GM19324 (cell line): ENCODE measurements at regions not wholly inside any gene's neighbourhood (a gene's known extent, or its start where the extent isn't known, plus 50 kb on each side); places are given as distances from the start of the nearest gene placed in this dataset.

Experiments used
- ATAC-seq: cut with Tn5 transposase; IDR thresholded peaks from one replicate; pipeline ENCODE4 v1.9.1; 2021; ENCODE audit warnings: mild to moderate bottlenecking, moderate library complexity; ENCODE audit not compliant: unreplicated experiment, low FRiP score

DNA sequence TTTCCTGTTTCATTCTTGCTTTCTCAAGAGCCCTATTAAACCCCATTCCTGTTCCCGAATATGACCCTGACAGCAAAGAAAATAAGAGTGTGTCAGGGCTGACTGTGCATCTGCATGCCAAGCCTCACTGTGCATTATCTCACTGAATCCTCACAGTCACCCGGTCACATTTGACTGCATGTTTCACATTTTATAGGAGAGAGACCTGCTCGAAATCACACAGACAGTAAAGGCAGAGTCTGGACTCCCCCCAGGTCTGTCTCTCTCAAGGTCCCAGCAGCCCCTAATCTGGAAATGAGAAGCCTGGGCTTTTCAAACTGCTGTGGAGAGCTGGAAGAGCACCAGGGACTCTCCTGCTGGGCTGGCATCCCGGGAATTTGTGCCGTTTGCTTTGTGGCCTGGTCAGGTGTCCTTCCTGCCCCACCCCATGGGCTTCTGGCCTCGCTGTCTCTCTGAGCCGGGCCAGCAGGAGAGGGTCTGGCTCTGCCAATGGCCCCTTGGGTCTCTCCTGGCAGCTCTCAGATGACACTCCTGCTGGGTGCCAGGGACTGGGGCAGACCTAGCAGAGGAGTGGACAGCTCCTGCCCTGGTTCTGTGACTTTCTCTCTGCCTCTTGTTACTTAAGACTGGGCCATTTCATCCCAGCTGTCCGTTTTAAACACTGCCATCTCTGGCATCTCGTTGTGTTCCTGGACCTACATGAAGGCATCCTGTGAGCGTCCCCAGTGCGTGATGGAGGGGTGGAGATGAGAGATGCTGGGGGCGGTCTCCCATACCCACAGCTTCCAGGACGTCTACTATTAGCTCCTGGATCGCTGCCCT, 173.6 kb downstream of the ARHGAP12 start:
- no peak for ATAC-seq

DNA sequence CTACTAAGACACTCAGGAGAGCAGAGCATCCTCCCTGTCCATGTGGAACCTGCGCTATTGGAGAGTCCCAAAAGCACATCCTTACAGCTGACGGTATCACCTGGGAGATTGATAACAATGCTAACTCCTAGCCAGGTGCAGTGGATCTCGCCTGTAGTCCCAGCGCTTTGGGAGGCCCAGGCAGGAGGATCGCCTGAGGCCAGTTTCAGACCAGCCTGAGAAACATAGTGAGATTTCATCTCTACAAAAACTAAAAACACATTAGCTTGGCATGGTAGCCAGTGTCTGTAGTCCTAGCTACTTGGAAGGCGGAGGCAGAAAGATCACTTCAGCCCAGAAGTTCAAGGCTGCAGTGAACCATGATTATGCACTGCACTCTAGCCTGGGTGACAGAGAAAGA, 174.9 kb downstream of the ARHGAP12 start:
- ATAC-seq = no peak

DNA sequence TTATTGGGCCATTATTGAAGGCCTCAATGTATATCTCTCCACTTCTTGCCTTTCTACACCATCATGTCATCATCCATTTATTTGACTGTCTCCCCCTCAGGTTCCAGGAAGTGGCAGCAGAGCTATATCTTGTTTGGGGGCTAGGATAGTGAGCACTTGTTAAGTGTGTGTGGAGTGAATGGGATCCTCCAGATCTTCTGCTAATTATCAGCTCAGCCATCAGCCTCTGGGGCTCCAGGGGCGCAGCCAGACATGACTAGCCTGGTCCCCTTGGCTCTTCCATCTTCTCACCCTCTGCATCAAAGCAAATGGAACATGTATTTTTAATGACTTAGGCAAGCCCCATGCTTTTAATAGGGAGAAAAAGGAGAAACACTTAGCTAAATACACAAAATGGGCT, 176.5 kb downstream of the ARHGAP12 start:
- no peak for ATAC-seq

DNA sequence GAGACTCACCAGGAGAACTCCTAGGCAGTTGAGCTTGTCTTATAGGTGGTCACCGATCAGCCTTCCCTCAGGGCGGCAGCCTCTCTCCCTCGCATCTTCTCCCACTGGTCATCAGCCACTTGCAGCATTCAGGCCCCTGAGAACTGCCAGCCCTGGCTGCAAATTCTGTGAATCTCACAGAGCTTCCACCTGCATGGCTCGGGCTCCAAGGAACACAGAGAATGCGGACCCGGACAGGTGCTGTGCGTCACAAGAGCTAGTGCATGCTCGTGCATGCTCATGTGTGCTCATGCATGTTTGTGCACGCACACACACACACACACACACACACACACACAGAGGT, 176.9 kb downstream of the ARHGAP12 start:
- no peak for ATAC-seq

DNA sequence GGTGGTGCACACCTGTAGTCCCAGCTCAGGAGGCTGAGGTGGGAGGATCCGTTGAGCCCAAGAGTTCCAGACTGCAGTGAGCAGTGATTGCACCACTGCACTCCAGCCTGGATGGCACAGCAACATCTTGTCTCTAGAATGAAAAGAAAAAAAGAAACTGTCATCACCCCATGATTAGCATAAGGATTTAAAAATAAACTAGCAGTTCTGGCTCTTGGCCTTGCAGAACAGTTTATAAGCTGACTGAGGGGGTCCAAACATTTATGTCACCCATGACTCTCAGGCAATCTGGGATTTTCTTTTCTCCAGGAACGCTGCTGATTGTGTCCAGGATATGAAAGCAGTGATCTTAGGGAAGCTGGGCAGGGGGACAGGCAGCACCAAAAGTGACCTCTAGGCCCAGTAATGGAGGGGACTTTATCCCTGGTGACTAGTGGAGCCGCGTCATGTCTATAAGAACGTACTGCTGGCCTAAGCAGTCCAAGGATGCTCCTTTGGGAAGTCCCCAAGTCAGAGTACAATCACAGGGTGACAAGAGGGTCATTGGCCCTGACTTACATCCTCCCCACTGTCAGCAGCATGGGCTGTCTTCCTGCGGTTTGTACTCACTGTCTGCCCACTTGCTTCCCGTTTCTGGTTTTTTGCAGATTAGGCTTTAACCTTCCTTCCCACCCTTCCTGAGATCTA, 177.4 kb downstream of the ARHGAP12 start:
- no peak for ATAC-seq

DNA sequence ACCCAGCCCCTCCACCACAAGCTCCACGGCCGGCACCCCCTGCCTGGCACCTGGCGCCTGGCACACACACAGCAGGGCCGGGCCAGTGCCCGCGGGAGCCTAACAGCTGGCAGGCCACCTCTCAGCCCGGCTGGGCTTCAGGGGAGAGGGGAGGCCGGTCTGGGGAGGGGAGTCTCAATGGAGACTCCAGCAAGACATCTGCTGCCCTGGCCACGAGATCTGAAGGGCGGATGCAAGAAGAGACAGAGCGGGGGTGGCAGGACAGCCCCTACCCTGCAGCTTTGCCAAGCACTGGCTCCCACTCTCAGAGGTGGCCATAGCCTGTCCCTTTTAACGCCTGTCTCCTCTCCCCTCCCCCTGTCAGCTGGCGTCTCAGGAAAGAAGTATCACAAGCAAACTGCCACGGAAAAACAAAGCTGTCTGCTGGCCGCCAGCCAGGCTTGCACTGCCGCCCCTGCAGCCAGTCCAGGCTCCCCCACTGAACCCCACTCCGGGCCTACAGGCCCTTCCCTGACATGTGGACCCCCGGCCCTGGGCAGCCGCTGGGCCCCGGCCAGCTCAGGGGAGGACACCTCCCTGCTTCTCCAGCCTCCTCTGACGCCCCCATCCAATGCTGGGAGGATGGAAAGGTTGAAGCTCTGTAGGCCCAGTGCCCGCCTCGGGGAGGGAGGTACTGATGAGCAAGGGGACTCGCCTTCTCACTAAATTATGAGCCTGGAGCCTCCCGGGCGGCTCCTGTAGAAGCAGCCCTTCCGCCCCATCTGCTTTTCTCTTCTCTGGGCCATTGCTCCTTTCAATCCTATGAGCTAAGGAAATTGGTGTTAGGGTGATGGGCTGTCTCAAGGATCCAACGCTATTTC, 178.4 kb downstream of the ARHGAP12 start:
- ATAC-seq = no peak

DNA sequence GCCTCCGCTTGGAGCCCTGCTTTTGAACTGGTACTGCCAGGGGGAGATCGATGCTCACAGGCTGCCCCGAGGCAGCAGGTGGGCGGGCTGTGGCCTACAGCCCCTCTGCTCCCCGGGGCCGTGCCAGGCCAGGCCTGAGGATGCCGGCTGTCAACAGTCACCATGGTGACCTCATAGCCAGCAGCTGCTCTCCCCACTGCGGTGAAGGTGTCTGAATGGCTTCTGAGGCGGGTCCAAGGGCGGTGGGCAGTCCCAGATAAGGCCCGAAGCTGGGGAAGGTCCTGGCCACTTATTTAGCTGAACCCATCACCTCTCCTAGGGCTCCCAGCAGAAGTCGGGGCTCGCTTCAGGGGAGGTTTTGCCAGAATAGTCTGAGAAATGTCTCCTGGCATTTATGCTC, 179.3 kb downstream of the ARHGAP12 start:
- no peak for ATAC-seq

DNA sequence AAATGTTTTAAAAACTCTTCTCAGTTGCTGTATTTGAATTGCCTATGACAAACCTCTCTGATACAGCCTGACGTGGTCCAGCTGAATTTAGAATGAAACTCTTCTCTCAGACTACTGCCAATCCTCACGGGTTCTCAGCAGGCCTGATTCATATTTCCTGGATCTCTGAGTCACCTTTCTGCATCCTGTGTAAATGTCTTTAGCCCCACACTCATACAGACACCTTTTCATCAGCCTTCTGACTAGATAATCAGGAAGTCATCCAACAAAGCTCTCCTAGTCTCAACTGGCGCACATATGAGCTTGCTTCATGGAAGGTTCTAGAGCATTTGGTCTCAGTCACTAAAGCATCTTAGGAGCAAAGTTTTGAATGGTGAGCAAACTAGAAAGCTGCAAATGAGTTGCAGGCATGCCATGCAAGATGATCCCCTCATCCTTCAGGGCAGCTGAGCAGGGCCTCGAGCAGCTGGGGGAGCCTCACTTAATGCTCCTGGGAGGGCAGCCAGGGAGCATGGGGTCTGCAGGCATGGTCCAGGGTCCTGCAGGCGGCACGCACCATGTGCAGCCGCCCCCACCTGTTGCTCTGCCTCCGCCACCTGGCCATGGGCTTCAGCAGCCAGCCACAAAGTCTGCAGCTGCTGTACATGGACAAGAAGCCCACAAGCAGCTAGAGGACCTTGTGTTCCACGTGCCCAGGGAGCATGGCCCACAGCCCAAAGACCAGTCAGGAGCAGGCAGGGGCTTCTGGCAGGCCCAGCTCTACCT, 182.8 kb downstream of the ARHGAP12 start:
- ATAC-seq = no peak

DNA sequence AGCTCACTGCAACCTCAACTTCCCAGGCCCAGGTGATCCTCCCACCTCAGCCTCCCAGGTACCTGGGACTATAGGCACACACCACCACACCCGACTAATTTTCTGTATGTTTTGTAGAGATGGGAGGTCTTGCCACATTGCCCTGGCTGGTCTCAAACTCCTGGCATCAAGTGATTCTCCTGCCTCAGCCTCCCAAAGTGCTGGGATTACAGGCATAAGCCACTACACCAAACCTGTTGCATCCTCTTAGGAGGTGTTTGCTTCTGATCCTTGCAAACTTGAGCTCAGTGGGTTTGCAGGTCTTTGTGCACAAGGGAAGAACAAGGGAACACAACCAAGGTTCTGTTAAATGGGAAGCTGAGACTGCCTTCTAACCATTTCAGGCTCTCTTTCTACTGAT, 184.6 kb downstream of the ARHGAP12 start:
- no peak for ATAC-seq

DNA sequence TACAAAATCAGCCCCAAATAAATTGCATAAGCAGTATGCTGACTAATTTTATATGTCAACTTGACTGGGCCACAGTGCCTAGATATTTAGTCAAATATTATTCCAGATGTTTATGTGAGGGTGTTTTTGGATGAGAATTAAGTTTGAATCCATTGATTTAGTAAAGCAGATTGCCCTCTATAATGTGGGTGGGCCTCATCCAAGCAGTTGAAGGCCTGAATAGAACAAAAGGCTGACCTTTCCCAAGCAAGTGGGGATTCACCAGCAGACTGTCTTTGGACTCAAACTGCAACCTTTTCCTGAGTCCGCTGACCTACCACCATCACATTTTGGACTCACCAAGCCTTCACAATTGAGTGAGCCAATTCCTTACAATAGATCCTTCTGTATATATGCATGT, 186.4 kb downstream of the ARHGAP12 start:
- ATAC-seq = no peak

DNA sequence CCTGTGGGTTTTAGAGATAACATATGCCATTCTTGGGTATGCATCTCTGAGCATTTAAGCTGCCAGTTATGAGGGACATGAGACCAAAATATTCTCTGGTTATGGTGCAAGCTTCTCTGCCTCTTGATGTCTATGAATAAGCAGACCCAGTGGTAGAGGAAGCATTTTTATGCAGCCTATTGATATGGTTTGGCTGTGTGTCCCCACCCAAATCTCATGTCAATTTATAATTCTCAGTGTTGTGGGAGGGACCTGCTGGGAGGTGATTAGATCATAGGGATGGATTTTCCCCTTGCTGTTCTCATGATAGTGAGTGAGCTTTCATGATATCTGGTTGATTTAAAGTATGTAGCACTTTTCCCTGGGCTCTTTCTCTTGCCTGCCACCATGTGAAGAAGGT, 187.2 kb downstream of the ARHGAP12 start:
- no peak for ATAC-seq

DNA sequence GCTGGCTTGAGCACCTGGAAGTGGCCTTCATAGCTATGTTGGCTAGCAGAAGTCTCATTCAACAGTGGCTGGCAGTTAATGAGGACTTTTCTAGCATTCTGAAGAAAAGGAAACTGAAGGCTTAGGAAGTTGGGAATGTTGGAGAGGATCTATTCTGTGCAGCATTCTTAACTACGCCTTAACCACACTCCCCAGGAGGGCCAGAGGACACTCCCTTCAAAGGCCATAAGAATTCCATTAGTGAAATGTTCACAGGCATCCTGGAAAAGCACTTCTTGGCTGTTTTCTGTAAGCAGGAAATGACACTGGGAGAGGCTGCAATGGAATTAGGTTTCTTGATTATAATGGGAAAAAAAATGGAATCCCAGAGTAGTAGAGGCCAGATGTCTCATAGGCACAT, 188.9 kb downstream of the ARHGAP12 start:
- ATAC-seq = no peak

DNA sequence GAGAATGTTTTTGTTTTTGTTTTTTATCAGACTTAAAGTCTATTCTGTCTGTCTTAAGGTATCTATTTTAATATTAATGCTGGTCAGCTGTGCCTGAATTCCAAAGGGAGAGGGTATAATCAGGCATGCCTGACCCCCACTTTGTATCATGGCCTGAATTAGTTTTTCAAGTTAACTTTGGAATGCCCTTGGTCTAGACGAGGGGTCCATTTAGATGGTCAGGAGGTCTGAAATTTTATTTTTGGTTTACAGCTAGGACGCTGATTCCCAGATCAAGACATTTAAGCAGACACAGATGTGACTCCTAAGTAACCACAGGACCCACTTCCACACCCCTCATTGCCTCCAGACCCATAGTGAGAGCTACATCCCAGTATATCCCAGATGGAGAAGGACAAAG, 189.5 kb downstream of the ARHGAP12 start:
- no peak for ATAC-seq

DNA sequence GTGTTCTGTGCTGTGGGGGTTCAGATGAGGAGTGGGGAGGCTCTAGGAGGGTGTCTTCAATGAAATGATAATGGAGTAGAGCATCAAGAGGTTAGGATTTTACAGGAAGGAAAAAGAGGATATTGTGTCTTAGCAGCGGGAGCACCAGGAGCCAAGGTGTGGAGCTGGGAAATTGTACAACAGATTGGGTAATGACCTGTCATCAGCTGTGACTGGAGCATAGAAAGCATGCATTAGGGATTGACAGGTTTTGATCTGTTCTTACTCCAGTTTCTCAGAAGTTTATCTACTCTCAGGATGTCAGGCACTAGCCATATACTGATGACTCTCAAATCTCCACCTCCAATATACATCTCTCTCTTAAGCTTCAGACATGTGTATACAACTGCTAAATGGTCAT, 196.9 kb downstream of the ARHGAP12 start:
- no peak for ATAC-seq

DNA sequence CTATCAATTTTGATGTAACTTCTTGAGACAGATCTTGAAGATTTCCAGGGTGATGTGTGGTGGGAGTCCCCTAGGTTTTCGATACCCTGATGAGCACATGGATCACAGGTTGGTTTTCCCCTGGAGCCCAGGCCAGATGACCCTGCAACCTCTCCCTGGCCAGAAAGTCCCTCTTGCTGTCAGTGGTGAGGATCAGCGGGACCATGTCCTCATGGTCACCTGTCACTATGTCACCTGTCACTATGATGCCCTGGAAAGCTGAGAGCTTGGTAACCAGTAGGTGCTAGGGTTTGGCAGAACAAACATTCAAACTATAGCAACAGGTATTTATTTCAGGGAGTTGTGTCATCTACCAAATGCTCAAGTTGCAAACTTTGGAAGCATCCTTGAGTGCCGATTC, 197.9 kb downstream of the ARHGAP12 start:
- ATAC-seq = no peak

DNA sequence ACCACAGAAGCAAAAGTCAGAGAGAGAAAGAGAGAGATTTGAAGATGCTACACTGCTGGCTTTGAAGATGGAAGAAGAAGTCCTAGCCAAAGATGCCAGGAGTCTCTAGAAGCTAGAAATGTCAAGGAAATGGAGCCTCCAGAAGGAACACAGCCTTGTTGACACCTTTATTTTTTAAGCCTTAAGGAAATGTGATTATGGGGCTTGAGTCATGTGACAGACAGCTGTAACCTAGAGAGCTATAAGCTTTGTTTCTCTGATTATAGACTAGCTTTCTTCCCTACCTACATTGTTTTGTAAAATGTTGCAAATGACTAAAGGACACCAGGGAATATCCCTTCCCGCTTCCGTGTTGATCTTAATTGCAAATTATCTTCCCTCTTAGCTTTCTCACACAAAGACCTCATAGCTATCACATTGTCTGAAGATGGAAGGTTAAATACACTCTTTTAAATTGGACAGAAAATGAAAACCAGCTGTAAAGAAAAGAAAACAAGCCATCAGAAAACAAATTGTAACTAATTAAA, 199.9 kb downstream of the ARHGAP12 start:
- ATAC-seq = no peak

DNA sequence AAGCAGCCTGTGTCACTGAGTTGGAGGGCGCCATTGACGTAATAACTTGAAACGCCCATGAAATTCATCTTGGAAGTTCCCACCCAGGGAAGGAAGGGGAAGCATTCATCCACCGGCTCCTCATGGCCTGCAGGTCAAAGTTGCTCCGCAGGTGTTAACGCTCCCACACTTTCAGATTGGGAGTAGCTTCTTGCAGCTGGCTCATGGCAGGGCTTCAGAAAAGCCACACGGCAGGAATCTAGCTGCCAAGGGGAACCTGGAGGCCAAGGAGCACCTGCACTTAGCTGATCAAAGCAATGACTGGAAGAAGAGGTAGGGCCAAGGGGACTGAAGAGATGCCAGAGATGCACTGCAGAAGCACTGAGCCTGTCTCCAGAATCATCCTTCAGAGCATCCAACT, 203.2 kb downstream of the ARHGAP12 start:
- no peak for ATAC-seq

DNA sequence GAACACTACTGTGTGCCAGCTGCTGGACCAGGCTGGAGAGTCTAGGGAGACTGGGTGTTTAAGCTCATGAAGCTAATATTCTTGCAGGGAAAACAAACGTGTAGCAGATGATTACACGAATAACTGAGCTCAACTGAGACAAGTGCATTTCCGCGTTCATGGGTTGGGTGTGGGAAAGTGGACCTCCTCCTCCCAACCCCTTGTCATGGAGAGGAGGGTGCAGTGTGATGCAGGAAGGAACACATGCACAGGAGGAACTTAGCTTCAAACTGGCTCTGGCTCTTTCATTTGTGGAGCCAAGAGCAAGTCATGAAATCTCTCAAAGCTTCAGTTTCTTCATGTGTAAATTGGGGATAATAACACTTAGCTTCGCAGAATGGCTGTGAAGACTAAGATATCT, 204.3 kb downstream of the ARHGAP12 start:
- no peak for ATAC-seq

DNA sequence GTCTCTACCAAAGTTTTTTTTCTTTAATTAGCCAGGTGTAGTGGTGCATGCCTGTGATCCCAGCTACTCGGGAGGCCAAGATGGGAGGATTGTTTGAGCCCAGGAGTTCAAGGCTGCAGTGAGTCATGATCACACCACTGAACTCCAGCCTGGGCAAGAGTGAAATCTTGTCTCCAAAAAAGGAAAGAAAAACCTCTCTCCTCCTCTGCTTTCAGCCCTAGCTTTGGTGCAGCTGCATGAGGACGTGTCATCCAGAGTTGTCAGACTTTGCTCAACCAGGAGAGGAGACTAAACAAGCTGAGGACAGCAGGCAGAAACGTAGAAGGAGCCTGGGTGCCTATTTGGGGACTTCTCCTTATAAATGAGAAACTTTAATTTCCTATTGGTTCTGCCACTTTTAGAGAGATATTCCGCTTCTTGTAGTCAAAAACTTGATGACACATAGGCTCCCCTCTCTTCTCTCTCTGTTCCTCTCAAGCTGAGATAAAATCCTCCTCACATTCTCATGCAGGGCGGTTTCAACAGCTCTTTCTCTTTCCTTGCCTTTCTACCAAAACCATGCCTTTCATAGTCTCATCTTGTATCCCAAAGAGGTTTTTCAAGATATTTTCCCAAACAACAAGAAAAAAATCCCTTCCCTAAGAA, 205.4 kb downstream of the ARHGAP12 start:
- no peak for ATAC-seq

DNA sequence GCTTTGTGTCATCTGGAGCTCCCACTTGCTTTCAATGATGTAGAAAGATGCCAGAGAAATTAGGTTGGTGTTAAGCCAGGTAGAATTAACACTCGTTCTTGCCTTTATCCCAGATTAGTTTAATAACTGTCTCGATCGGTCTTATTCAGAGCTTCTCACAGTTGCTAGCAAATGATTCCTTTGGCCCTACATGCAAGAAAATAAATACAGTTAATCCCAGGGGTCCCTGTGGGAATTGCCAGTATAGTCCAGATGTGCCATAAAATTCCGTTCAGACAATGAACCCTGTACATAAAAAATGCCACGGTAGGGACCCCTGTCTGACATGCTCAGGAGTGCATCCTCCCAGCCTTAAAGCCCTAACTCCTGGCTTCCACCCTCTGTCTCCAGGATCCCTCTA, 207.5 kb downstream of the ARHGAP12 start:
- ATAC-seq = no peak
